ENCODE measurements at regions not wholly inside any gene's neighbourhood (a gene's known extent, or its start where the extent isn't known, plus 50 kb on each side); places are given as distances from the start of the nearest gene placed in this dataset.

DNA sequence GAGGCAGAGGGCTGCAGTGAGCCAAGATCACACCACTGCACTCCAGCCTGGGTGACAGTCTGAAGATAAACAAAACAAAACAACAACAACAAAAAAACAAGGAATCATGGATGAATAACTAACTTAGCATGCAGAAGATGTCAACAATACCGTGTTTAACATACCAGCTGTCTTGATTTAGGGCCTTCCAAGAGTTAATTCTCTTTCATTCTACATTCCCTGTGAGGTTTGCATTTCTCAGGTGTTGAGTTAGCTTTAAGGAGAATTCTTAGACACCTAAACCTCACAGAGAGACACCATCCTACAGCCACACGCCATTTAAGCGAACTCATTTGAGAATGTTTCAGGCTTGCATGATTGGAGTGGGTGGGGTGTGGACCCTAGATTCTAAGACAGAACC, 363.1 kb upstream of the RUNX1 start:
- TF ChIP-seq POLR2A (IDR thresholded peaks at IDR 0.05): no peak
- TF ChIP-seq, protein P1, sequence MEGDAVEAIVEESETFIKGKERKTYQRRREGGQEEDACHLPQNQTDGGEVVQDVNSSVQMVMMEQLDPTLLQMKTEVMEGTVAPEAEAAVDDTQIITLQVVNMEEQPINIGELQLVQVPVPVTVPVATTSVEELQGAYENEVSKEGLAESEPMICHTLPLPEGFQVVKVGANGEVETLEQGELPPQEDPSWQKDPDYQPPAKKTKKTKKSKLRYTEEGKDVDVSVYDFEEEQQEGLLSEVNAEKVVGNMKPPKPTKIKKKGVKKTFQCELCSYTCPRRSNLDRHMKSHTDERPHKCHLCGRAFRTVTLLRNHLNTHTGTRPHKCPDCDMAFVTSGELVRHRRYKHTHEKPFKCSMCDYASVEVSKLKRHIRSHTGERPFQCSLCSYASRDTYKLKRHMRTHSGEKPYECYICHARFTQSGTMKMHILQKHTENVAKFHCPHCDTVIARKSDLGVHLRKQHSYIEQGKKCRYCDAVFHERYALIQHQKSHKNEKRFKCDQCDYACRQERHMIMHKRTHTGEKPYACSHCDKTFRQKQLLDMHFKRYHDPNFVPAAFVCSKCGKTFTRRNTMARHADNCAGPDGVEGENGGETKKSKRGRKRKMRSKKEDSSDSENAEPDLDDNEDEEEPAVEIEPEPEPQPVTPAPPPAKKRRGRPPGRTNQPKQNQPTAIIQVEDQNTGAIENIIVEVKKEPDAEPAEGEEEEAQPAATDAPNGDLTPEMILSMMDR (IDR thresholded peaks at IDR 0.05 in 4 of 5, conservative IDR thresholded peaks at IDR 0.05 in 1 of 5): no peak
